ENCODE measurements at regions not wholly inside any gene's neighbourhood (a gene's known extent, or its start where the extent isn't known, plus 50 kb on each side); places are given as distances from the start of the nearest gene placed in this dataset.

- TF ChIP-seq MLLT1 (IDR thresholded peaks at IDR 0.05) = no peak
- TF ChIP-seq MAX (IDR thresholded peaks at IDR 0.05; ENCODE audit: low read depth, low read length) = no peak
- TF ChIP-seq JUND (IDR thresholded peaks at IDR 0.05; ENCODE audit: low read depth, low read length) = no peak
- no peak for TF ChIP-seq RAD51 (IDR thresholded peaks at IDR 0.05)
Observed at GRCh38 chr3:105166893-105167292, 199.8 kb upstream of the ALCAM start (continued).

- Histone ChIP-seq H3K27me3 (replicated peaks in 1 of 2; ENCODE audit: control insufficient read depth in 2 of 2, insufficient read depth in 2 of 2, low read length in 1 of 2) (no peaks in the 10 kb centered on the region), H3K27ac (ENCODE audit: control insufficient read depth, insufficient read depth) (no peak overlapping the region), H3K4me3 (no peak overlapping the region), H3K36me3 (ENCODE audit: control insufficient read depth in 2 of 2, insufficient read depth in 2 of 2, low read length in 1 of 2) (no peaks in the 10 kb centered on the region), H3K79me2 (ENCODE audit: control insufficient read depth, insufficient read depth, low read length) (no peaks in the 10 kb centered on the region), H2AFZ (ENCODE audit: control insufficient read depth, low read depth, low read length) (no peak overlapping the region), H4K20me1 (ENCODE audit: control insufficient read depth, insufficient read depth) (no peaks in the 10 kb centered on the region), H3K9me3 (replicated peaks; ENCODE audit: control insufficient read depth, insufficient read depth, low read length) (no peaks in the 10 kb centered on the region), H3K4me1 (ENCODE audit: control insufficient read depth, insufficient read depth, low read length) (no peaks in the 10 kb centered on the region), H3K9ac (ENCODE audit: control insufficient read depth, insufficient read depth, low read length) (no peak overlapping the region), H3K4me2 (ENCODE audit: control insufficient read depth, insufficient read depth) (no peak overlapping the region)
- DNase-seq (ENCODE audit: low read depth, low spot score) = no peak
- RAD21 ChIA-PET (ENCODE audit: unreplicated experiment) = no interaction called here
- POLR2A ChIA-PET = no interaction called here
- intact Hi-C loops (cut with micrococcal nuclease; ENCODE audit: unreplicated experiment) (no loop called here), in situ Hi-C loops (cut with MboI) (no loop called here)
- ATAC-seq = no peak
- no peak for FAIRE-seq
- SMC1A ChIA-PET (ENCODE audit: uncharacterized antibody, unreplicated experiment) = no interaction called here
- BruUV-seq (replicated peaks) = no TSS peak
- CTCF ChIA-PET = no interaction called here
- TF ChIP-seq SUPT20H (IDR thresholded peaks at IDR 0.05; ENCODE audit: borderline replicate concordance, control insufficient read depth, low read depth, low read length) (no peak), MYB (IDR thresholded peaks at IDR 0.05; ENCODE audit: borderline replicate concordance, low read depth, low read length) (no peak), IRF3 (IDR thresholded peaks at IDR 0.05) (no peak), ZNF687 (IDR thresholded peaks at IDR 0.05) (no peak), IKZF1 (conservative IDR thresholded peaks at IDR 0.05) (no peak)
Observed at GRCh38 chr3:105170423-105170822, 196.3 kb upstream of the ALCAM start.
